Iris pigment epithelial cell (primary cell): ENCODE measurements at regions not wholly inside any gene's neighbourhood (a gene's known extent, or its start where the extent isn't known, plus 50 kb on each side); places are given as distances from the start of the nearest gene placed in this dataset.
"Not testable (repeated sequence)": the region's sequence is repeated elsewhere in the genome, so short reads cannot be mapped to it uniquely, and the experiment has no call there.

Source experiments
- DNase-seq: peaks from one replicate; pipeline ENCODE4 v3.0.0-alpha.2; 2011; ENCODE audit warnings: low read depth

DNA sequence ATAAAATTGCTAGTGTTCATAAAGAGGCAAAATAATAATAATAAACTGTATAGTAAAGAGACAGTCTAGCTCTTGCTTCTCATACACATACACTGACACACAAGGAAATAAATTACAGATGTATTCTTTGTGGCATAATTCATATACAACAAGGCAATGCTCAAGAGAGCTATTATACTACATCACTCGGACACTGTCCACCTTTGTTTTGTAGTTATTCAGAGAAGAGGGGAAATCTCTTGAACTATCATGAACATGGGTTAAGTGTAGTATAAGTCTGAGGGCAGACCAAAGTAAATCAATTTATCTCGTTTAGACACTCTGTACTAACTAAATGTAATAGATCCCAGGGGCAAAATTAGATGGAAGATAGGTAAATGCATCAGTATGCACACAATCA, 72.7 kb upstream of the PHIP start:
- DNase-seq = no peak

DNA sequence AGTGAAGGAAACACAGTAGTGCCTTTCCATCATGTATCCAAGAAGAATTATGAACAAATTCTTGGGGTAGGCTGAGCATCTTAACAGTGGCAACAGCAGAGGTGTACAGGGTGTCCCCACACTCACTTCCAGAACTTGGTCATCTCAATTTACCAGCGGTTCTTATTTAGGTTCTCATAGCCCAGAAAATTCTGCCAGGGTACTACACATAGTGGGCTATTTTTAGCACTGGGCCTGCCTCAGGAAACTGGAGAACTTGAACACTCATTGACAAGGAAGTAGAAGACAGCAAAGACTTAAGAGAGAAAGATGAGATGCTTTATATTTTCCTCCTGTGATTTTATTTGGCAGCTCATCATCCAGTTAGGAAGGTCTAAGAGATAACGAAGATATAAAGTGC, 71.8 kb upstream of the PHIP start:
- no peak for DNase-seq

DNA sequence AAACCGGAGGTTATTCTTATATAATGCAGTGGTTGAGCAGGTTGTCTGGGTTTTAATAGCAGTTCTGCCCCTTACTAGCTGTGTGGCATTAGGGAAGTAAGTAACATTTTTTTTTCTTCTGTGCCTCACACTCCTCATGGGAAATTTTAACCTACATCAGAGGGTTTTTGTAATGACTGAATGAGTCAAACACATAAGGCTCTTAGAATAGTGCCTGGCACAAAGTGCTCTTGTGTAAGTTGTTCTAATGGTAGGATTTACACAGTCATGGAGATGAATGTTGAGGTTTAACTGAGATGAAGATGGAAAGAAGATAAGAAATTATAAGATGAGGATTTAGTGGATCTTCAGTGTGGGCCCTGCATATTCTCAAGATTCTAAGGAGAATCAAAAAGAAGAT, 68.4 kb upstream of the PHIP start:
- no peak for DNase-seq

DNA sequence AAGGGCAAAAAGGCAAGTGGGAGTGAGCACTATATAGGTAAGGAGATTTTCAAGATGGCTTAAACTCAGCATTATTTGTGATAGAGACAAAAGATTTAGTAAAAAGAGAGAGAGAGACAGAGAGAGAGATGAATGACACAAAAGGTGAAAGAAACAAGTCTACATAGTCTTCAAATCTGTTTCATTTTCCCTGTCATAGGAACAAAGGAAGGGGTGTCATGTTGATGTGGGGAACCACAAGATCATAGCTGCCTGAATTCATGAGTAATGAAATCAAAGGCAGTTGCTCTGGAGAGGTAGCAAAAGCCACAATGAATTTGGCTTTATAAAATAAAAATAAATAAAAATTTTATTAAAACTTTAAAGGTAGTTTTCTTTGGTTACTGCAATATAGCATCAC, 67.2 kb upstream of the PHIP start:
- no peak for DNase-seq

DNA sequence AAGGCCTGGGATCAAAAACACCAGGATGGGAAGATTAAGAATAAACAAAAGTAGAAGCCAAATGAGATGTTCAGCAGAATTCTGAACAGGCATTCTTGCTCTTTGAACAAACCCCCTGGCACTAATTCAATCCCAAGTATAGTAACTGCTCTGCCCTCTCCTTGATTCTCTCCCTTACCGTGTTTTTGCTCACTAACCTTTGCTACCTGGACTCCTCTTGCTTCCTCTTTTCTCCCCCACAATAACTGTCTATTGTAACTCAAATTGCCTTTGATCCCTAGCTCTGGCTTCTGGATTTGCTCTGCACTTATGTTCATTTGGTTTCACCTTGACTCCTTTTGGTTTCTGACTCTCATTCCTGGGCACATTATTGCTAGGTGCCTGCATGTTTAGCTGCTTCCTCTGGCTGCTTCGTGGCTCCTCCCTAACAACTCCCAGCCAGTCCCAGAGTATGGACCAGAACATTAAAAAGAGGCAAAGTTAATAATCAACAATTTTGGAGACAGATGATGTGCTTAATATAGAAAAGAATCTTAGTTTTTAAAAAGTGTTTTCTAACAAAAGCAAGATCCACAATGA, 65.4 kb upstream of the PHIP start:
- no peak for DNase-seq

DNA sequence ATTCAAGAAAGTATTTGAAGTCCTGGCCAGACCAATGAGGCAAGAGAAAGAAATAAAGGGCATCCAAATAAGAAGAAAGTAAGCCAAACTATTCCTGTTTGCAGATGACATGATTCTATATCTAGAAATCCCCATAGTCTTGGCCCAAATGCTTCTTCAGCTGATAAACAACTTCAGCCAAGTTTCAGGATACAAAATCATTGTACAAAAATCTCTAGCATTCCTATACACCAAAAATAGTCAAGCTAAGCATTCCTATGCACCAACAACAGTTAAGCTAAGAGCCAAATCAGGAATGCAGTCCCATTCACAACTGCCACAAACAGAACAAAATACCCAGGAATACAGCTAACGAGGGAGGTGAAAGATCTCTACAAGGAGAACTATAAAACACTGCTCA, 60.1 kb upstream of the PHIP start:
- peak; percentile 13 for DNase-seq

DNA sequence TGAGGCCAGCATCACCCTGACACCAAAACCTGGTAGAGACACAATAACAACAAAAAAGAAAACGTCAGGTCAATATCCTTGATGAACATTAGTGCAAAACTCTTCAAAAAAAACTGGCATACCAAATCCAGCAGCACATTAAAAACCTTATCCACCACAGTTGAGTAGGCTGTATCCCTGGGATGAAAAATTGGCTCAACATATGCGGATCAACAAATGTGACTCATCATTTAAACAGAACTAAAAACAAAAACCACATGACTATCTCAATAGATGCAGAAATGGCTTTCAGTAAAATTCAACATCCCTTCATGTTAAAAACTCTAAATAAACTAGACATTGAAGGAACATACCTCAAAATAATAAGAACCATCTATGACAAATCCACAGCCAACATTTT, 59.6 kb upstream of the PHIP start:
- DNase-seq = peak; percentile 14

DNA sequence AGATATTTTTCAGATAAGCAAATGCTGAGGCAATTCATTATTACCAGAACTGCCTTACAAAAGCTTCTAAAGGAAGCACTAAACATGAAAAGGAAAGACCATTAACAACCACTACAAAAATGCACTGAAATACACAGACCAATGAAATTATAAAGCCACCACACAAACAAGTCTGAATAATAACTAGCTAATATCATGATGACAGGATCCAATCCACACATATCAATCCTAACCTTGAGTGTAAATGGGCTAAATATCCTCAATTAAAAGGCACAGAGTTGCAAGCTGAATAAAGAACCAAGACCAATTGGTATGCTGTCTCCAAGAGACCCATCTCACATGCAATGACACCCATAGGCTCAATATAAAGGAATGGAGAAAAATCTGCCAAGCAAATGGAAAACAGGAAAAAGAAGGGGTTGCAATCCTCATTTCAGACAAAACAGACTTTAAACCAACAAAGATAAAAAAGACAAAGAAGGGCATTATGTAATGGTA, 58.0 kb upstream of the PHIP start:
- DNase-seq = no peak

DNA sequence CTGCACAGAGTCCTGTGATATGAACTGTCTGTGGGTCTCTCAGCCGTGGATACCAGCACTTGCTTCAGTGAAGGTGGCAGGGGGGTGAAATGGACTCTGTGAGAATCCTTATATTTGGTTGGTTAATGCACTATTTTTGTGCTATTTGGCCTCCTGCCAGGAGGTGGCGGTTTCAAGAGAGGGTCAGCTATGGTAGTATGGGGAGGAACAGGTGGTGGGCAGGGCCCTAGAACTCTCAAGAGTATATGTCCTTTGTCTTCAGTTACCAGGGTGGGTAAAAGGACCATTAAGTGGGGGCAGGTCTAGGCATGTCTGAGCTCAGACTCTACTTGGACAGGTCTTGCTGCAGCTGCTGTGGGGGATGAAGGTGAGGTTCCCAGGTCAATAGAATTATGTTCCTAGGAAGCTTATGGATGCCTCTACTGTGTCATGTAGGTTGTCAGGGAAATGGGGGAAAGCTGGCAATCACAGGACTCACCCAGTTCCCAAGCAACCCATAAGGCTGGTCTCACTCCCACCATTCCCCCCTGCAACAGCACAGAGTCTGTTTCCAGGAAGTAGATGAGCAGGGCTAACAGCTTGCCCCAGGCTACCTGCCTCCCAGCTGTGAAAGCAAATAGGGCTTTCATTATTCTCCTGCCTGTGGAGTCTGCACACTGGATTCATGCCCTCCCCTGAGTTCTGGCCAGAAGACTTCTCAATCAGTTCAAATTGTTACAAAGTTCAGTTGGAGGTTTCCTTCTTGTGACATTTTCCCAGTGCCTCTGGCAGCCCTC, 56.8 kb upstream of the PHIP start:
- no peak for DNase-seq

DNA sequence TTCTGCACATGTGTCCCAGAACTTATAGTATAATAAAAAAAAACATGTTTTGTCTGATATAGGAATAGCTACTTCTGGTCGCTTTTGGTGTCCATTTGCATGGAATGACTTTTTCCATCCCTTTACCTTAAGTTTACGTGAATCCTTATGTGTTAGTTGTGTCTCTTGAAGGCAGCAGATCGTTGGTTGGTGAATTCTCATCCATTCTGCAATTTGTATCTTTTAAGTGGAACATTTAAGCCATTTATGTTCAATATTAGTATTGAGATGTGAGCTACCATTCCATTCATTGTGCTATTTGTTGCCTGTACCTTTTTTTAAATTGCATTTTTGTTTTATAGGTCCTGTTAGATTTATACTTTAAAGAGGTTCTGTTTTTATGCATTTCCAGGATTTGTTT, 55.1 kb upstream of the PHIP start:
- DNase-seq = no peak

DNA sequence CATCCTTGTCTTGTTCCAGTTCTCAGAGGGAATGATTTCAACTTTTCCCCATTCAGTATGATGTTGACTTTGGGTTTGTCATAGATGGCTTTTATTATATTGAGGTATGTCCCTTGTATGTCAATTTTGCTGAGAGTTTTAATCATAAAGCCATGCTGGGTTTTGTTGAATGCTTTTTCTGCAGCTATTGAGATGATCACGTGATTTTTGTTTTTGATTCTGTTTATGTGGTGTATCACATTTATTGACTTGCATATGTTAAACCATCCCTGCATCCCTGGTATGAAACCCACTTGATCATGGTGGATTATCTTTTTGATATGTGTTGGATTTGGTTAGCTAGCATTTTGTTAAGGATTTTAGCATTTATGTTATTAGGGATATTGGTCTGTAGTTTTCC, 53.2 kb upstream of the PHIP start:
- not testable (repeated sequence) for DNase-seq
